ENCODE measurements at regions not wholly inside any gene's neighbourhood (a gene's known extent, or its start where the extent isn't known, plus 50 kb on each side); places are given as distances from the start of the nearest gene placed in this dataset.

- no peak for TF ChIP-seq EZH2 (IDR thresholded peaks at IDR 0.05; ENCODE audit: low read length, missing control alignments)
- TF ChIP-seq CTCF (conservative IDR thresholded peaks at IDR 0.05 in 1 of 2, IDR thresholded peaks at IDR 0.05 in 1 of 2; ENCODE audit: low read depth in 1 of 2, low read length in 2 of 2): no peak
Measured at GRCh38 chr3:88282528-88283241, 132.9 kb downstream of the C3orf38 start.
